Transverse colon (tissue), 4 donors: ENCODE measurements at regions not wholly inside any gene's neighbourhood (a gene's known extent, or its start where the extent isn't known, plus 50 kb on each side); places are given as distances from the start of the nearest gene placed in this dataset.

ENCODE experiments used
- DNase-seq: peaks from one replicate; pipeline ENCODE4 v3.0.0-alpha.2; 2019
- H3K27ac ChIP-seq, 4 donors: fragments of 200-600 bp; sonication (generic); 2 replicates each; pipeline ENCODE4 v1.5.1; 2016 to 2018; ENCODE audit warnings: inconsistent platforms in 4 of 4
- H3K27me3 ChIP-seq: fragments of 200-600 bp; sonication (generic); 2 replicates; pipeline ENCODE4 v1.5.1; 2017; ENCODE audit warnings: inconsistent platforms
- H3K36me3 ChIP-seq, 4 donors: fragments of 200-600 bp; sonication (generic); 2 replicates each; pipeline ENCODE4 v1.5.1; 2017 to 2019; ENCODE audit warnings: inconsistent platforms in 4 of 4
- H3K4me1 ChIP-seq, 4 donors: fragments of 200-600 bp; sonication (generic); 2 replicates each; pipeline ENCODE4 v1.5.1; 2017 to 2020; ENCODE audit warnings: inconsistent platforms in 4 of 4
- H3K4me3 ChIP-seq, 4 donors: fragments of 200-600 bp; sonication (generic); 1 replicate in 1 of 4; 2 replicates in 3 of 4; pipeline versions ENCODE4 v1.5.1 to v1.6.1; 2017 to 2019; ENCODE audit warnings: inconsistent platforms in 4 of 4
- H3K9me3 ChIP-seq, 2 donors: fragments of 200-600 bp; sonication (generic); 2 replicates each; pipeline ENCODE4 v1.5.1; 2017 to 2019; ENCODE audit warnings: inconsistent platforms in 2 of 2
- EP300 ChIP-seq: sonication (generic); formaldehyde crosslinking; IDR thresholded peaks from one replicate; pipeline ENCODE4 v1.6.1; 2017; ENCODE audit warnings: antibody characterized with exemption, low read depth
- POLR2A ChIP-seq: fragments of 450-650 bp; IDR thresholded peaks from one replicate; pipeline ENCODE4 v1.6.1; 2016; ENCODE audit warnings: antibody characterized with exemption, mild to moderate bottlenecking, moderate library complexity
- POLR2AphosphoS5 ChIP-seq, 3 donors: sonication (generic); formaldehyde crosslinking; IDR thresholded peaks; one replicate each; pipeline ENCODE4 v1.6.1; 2016; ENCODE audit warnings: antibody characterized with exemption in 3 of 3
- WGBS, 2 donors: methylation state at CpG; one replicate each; pipeline ENCODE4 v1.1.5; 2018; ENCODE audit warnings: low coverage in 1 of 2; 5-methylcytosine and 5-hydroxymethylcytosine counted together
- in situ Hi-C, 4 donors: fragments of 200-750 bp; cut with MboI; loops; one replicate each; pipeline versions ENCODE4 v1.15.0 to v1.15.1; 2017; ENCODE audit warnings: low sequenced_read_pairs in 3 of 4, low pct_ligation_motif_present in 1 of 4, low pct_unique_long_range_greater_than_20kb in 1 of 4
- intact Hi-C: fragments of 100-400 bp; cut with DNase I; formaldehyde crosslinking; loops from one replicate; pipeline ENCODE4 v1.15.1; 2023; ENCODE audit warnings: low total_unique reads
- TF ChIP-seq, protein P1 (sequence below), 5 experiments: fragments of 200-600 bp in 3 of 5; fragments of 450-650 bp in 2 of 5; sonication (generic) in 3 of 5; IDR thresholded peaks; 1 replicate in 2 of 5; 2 replicates in 3 of 5; pipeline ENCODE4 v1.5.1; 2016 to 2017; ENCODE audit warnings: antibody characterized with exemption in 5 of 5, inconsistent platforms in 3 of 5, mild to moderate bottlenecking in 2 of 5, moderate library complexity in 1 of 5

- Histone ChIP-seq H3K4me3 (no peak overlapping the region), H3K4me1 (no peaks in the 10 kb centered on the region), H3K27ac (no peak overlapping the region), H3K9me3 (no peaks in the 10 kb centered on the region), H3K36me3 (no peaks in the 10 kb centered on the region), H3K27me3 (no peaks in the 10 kb centered on the region)
- intact Hi-C loops: no loop called here
- in situ Hi-C loops: loop anchor here in 1 of 4 donors (25.0 kb wide), 1 partner anchor 97 kb away; no protein-coding TSS in a partner anchor
- no peak for DNase-seq
- WGBS, 2 donors: 75 to 89% methylated on average over 2 to 3 of the region's 3 CpGs
- TF ChIP-seq EP300 (no peak), POLR2AphosphoS5 (IDR thresholded peaks at IDR 0.05) (no peak), POLR2A (no peak)
- TF ChIP-seq, protein P1, sequence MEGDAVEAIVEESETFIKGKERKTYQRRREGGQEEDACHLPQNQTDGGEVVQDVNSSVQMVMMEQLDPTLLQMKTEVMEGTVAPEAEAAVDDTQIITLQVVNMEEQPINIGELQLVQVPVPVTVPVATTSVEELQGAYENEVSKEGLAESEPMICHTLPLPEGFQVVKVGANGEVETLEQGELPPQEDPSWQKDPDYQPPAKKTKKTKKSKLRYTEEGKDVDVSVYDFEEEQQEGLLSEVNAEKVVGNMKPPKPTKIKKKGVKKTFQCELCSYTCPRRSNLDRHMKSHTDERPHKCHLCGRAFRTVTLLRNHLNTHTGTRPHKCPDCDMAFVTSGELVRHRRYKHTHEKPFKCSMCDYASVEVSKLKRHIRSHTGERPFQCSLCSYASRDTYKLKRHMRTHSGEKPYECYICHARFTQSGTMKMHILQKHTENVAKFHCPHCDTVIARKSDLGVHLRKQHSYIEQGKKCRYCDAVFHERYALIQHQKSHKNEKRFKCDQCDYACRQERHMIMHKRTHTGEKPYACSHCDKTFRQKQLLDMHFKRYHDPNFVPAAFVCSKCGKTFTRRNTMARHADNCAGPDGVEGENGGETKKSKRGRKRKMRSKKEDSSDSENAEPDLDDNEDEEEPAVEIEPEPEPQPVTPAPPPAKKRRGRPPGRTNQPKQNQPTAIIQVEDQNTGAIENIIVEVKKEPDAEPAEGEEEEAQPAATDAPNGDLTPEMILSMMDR (IDR thresholded peaks at IDR 0.05): no peak
These were observed 585.8 kb downstream of the GATA3 start for GRCh38 chr10:8640301-8640700.

DNA sequence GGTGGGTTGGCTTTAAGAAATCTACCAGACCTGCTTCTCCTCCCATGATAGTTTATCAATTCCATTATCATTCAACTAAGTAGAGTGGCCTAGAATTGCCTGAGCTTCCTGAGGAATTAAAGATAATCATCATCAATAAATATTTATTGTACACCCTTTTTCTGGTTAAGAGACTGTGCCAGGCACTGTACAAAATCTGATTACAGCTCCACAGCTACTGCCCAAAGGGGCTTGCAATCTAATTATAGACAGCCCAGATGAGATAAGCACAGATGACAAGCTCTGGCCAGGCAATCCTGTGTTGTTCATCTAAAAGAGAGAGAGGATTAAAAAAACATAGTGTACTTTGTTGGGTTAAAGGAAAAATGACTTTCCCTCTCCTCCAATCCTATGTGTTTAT is 586.4 kb downstream of the GATA3 start:
- DNase-seq: no peak
- in situ Hi-C loops: loop anchor here in 1 of 4 donors (25.0 kb wide), 1 partner anchor 96 kb away; no protein-coding TSS in a partner anchor
- intact Hi-C loops: no loop called here
- no peak overlapping the region for H3K27ac ChIP-seq
- H3K36me3 ChIP-seq: no peaks in the 10 kb centered on the region
- H3K4me1 ChIP-seq: no peaks in the 10 kb centered on the region
- H3K27me3 ChIP-seq: no peaks in the 10 kb centered on the region
- H3K9me3 ChIP-seq: no peaks in the 10 kb centered on the region
- no peak overlapping the region for H3K4me3 ChIP-seq
- TF ChIP-seq POLR2A (no peak), POLR2AphosphoS5 (IDR thresholded peaks at IDR 0.05) (no peak), EP300 (no peak)
- TF ChIP-seq, protein P1 (IDR thresholded peaks at IDR 0.05): no peak

GRCh38 chr10:8656261-8656660 is 601.8 kb downstream of the GATA3 start:
- Histone ChIP-seq H3K36me3 (no peaks in the 10 kb centered on the region), H3K27me3 (no peaks in the 10 kb centered on the region), H3K4me1 (no peaks in the 10 kb centered on the region), H3K4me3 (no peak overlapping the region), H3K9me3 (no peaks in the 10 kb centered on the region), H3K27ac (no peak overlapping the region)
- no peak for DNase-seq
- TF ChIP-seq, protein P1 (IDR thresholded peaks at IDR 0.05): no peak
- no peak for TF ChIP-seq POLR2A
- TF ChIP-seq EP300: no peak
- no peak for TF ChIP-seq POLR2AphosphoS5 (IDR thresholded peaks at IDR 0.05)
- 75 to 80% methylated on average over 1 to 4 of the region's 4 CpGs for WGBS, 2 donors
- in situ Hi-C loops (no loop called here), intact Hi-C loops (no loop called here)

DNA sequence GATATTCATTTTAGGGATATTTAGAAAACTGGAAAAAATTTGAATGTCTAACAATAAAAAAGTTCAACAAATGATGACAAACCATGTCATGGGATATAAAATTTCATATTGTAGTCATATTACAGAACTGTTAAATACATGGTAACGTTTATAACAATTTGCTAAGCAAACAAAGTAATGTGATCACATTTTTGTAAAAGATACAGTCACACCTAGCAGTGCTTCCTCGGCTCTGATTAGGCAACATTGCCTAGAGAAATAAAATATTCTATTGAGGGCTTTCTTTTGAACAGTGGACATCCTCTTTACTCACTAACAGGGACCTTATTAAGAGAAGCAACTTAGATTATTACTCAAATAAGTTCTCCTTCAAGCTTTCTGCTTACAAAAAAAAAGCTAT is 605.5 kb downstream of the GATA3 start:
- intact Hi-C loops (no loop called here), in situ Hi-C loops (no loop called here)
- no peak for DNase-seq
- Histone ChIP-seq H3K27me3 (no peaks in the 10 kb centered on the region), H3K9me3 (no peaks in the 10 kb centered on the region), H3K36me3 (no peaks in the 10 kb centered on the region), H3K4me3 (no peak overlapping the region), H3K27ac (no peak overlapping the region), H3K4me1 (no peaks in the 10 kb centered on the region)
- 46% methylated on average over 2 of the region's 2 CpGs for WGBS, 2 donors
- TF ChIP-seq, protein P1 (IDR thresholded peaks at IDR 0.05): no peak
- no peak for TF ChIP-seq POLR2AphosphoS5 (IDR thresholded peaks at IDR 0.05)
- no peak for TF ChIP-seq EP300
- TF ChIP-seq POLR2A: no peak
